HG02870 (cell line): ENCODE measurements at regions not wholly inside any gene's neighbourhood (a gene's known extent, or its start where the extent isn't known, plus 50 kb on each side); places are given as distances from the start of the nearest gene placed in this dataset.

Experiments used
- ATAC-seq: cut with Tn5 transposase; IDR thresholded peaks from one replicate; pipeline ENCODE4 v1.9.1; 2021; ENCODE audit warnings: mild to moderate bottlenecking, moderate library complexity; ENCODE audit not compliant: unreplicated experiment

GRCh38 chr13:22399801-22400420, 729.0 kb downstream of the FGF9 start:
- ATAC-seq = no peak

GRCh38 chr13:22402682-22403081, 731.8 kb downstream of the FGF9 start:
- ATAC-seq = no peak

GRCh38 chr13:22403144-22403543, 732.3 kb downstream of the FGF9 start:
- no peak for ATAC-seq

GRCh38 chr13:22405891-22406290, 735.0 kb downstream of the FGF9 start:
- ATAC-seq = no peak

- no peak for ATAC-seq
Observed at GRCh38 chr13:22412452-22412851, 741.6 kb downstream of the FGF9 start.

GRCh38 chr13:22422023-22422422, 751.1 kb downstream of the FGF9 start:
- ATAC-seq = no peak

GRCh38 chr13:22422712-22423111, 751.8 kb downstream of the FGF9 start:
- no peak for ATAC-seq

GRCh38 chr13:22423261-22423660, 752.4 kb downstream of the FGF9 start:
- ATAC-seq = no peak

- ATAC-seq = no peak
Observed at GRCh38 chr13:22425087-22425486, 754.2 kb downstream of the FGF9 start.

GRCh38 chr13:22427066-22427465, 753.7 kb upstream of the SGCG start:
- ATAC-seq = no peak

GRCh38 chr13:22427783-22428182, 753.0 kb upstream of the SGCG start:
- no peak for ATAC-seq

- no peak for ATAC-seq
Observed at GRCh38 chr13:22428188-22428828, 752.5 kb upstream of the SGCG start.

- ATAC-seq = no peak
Observed at GRCh38 chr13:22432690-22433089, 748.1 kb upstream of the SGCG start.

GRCh38 chr13:22447132-22447886, 733.5 kb upstream of the SGCG start:
- ATAC-seq = no peak

- no peak for ATAC-seq
Observed at GRCh38 chr13:22449251-22449650, 731.5 kb upstream of the SGCG start.

GRCh38 chr13:22451327-22451741, 729.4 kb upstream of the SGCG start:
- ATAC-seq = no peak

- no peak for ATAC-seq
Observed at GRCh38 chr13:22454586-22454985, 726.2 kb upstream of the SGCG start.

- ATAC-seq = no peak
Observed at GRCh38 chr13:22455036-22455435, 725.7 kb upstream of the SGCG start.

GRCh38 chr13:22461854-22462490, 718.8 kb upstream of the SGCG start:
- no peak for ATAC-seq

- ATAC-seq = no peak
Observed at GRCh38 chr13:22463089-22463488, 717.7 kb upstream of the SGCG start.

- ATAC-seq = no peak
Observed at GRCh38 chr13:22468045-22468444, 712.7 kb upstream of the SGCG start.

- no peak for ATAC-seq
Observed at GRCh38 chr13:22468824-22469223, 712.0 kb upstream of the SGCG start.
